Uterus (tissue), 2 donors: ENCODE measurements at regions not wholly inside any gene's neighbourhood (a gene's known extent, or its start where the extent isn't known, plus 50 kb on each side); places are given as distances from the start of the nearest gene placed in this dataset.

ENCODE experiments used
- CTCF ChIP-seq, 4 experiments: fragments of 200-600 bp in 2 of 4; fragments of 450-650 bp in 2 of 4; sonication (generic) in 2 of 4; IDR thresholded peaks; one replicate each; pipeline ENCODE4 v1.5.1; 2016 to 2019; ENCODE audit warnings: antibody characterized with exemption in 4 of 4, mild to moderate bottlenecking in 2 of 4, moderate library complexity in 1 of 4
- POLR2A ChIP-seq, 2 donors: fragments of 450-650 bp; IDR thresholded peaks; one replicate each; pipeline ENCODE4 v1.6.1; 2016; ENCODE audit warnings: antibody characterized with exemption in 2 of 2, mild to moderate bottlenecking in 1 of 2, moderate library complexity in 1 of 2

GRCh38 chr2:176514805-176515500 lies 245.7 kb downstream of the MTX2 start:
- TF ChIP-seq CTCF (IDR thresholded peaks at IDR 0.05), result no peak
- no peak for TF ChIP-seq POLR2A (IDR thresholded peaks at IDR 0.05)
